ENCODE measurements at regions not wholly inside any gene's neighbourhood (a gene's known extent, or its start where the extent isn't known, plus 50 kb on each side); places are given as distances from the start of the nearest gene placed in this dataset.

DNA sequence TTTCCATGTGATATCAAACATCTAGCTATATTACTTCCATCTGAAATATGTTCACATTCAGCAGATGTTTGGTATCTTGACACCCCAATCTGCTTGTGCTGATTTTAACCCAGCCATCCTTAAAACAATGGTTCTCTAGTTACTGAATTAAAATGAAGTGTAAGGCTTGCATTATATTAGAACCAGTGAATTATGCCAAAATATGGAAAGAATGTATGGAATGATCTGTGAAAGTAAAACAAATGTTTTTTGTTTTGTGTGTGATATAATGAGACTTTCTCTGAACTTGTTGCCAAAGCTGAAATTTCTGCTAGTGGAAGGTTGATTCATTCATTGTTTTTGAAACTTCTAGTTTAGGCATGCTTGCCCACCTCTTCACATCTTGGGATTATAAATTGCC, 317.1 kb downstream of the MEX3B start:
- Histone ChIP-seq H3K27me3 (ENCODE audit: insufficient read depth) (no peaks in the 10 kb centered on the region), H3K4me1 (ENCODE audit: insufficient read depth) (no peaks in the 10 kb centered on the region), H4K20me1 (replicated peaks; ENCODE audit: insufficient read depth) (no peaks in the 10 kb centered on the region), H2AFZ (no peak overlapping the region), H3K27ac (ENCODE audit: low read depth) (no peak overlapping the region), H3K9me2 (ENCODE audit: insufficient read depth) (no peaks in the 10 kb centered on the region), H3K4me3 (no peak overlapping the region), H3F3A (replicated peaks; ENCODE audit: low read depth) (no peaks in the 10 kb centered on the region), H3K4me2 (no peak overlapping the region), H3K79me2 (replicated peaks; ENCODE audit: insufficient read depth) (peaks cover 10% of the 10 kb centered on the region), H3K36me3 (ENCODE audit: insufficient read depth) (peaks cover 14% of the 10 kb centered on the region; the same call in 1 of the 2 replicates)
- Mint-ChIP-seq H3K36me3 (ENCODE audit: low read depth) (peaks cover 53% of the 10 kb centered on the region), H3K27me3 (ENCODE audit: insufficient read depth, low read depth, poor library complexity) (peaks cover 4% of the 10 kb centered on the region), H3K4me1 (no peaks in the 10 kb centered on the region), H3K9me3 (peaks cover 57% of the 10 kb centered on the region), H3K27ac (no peak overlapping the region), H3K4me3 (no peak overlapping the region)
- no peak for TF ChIP-seq EZH2phosphoT487 (IDR thresholded peaks at IDR 0.05; ENCODE audit: unreplicated experiment)
- TF ChIP-seq JUNB (IDR thresholded peaks at IDR 0.05; ENCODE audit: unreplicated experiment), result no peak
- TF ChIP-seq, protein P1, sequence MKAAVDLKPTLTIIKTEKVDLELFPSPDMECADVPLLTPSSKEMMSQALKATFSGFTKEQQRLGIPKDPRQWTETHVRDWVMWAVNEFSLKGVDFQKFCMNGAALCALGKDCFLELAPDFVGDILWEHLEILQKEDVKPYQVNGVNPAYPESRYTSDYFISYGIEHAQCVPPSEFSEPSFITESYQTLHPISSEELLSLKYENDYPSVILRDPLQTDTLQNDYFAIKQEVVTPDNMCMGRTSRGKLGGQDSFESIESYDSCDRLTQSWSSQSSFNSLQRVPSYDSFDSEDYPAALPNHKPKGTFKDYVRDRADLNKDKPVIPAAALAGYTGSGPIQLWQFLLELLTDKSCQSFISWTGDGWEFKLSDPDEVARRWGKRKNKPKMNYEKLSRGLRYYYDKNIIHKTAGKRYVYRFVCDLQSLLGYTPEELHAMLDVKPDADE (IDR thresholded peaks at IDR 0.05), result no peak
- TF ChIP-seq ZNF331 (CRISPR knock-in tag; IDR thresholded peaks at IDR 0.05; ENCODE audit: low read depth), result no peak
- TF ChIP-seq EZH2 (IDR thresholded peaks at IDR 0.05; ENCODE audit: low read depth, unreplicated experiment), result no peak
- TF ChIP-seq, protein P2, sequence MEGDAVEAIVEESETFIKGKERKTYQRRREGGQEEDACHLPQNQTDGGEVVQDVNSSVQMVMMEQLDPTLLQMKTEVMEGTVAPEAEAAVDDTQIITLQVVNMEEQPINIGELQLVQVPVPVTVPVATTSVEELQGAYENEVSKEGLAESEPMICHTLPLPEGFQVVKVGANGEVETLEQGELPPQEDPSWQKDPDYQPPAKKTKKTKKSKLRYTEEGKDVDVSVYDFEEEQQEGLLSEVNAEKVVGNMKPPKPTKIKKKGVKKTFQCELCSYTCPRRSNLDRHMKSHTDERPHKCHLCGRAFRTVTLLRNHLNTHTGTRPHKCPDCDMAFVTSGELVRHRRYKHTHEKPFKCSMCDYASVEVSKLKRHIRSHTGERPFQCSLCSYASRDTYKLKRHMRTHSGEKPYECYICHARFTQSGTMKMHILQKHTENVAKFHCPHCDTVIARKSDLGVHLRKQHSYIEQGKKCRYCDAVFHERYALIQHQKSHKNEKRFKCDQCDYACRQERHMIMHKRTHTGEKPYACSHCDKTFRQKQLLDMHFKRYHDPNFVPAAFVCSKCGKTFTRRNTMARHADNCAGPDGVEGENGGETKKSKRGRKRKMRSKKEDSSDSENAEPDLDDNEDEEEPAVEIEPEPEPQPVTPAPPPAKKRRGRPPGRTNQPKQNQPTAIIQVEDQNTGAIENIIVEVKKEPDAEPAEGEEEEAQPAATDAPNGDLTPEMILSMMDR (conservative IDR thresholded peaks at IDR 0.05; ENCODE audit: low read depth in 2 of 2), result no peak
- no peak for TF ChIP-seq ZNF114 (CRISPR knock-in tag; IDR thresholded peaks at IDR 0.05)
- TF ChIP-seq, protein P3, sequence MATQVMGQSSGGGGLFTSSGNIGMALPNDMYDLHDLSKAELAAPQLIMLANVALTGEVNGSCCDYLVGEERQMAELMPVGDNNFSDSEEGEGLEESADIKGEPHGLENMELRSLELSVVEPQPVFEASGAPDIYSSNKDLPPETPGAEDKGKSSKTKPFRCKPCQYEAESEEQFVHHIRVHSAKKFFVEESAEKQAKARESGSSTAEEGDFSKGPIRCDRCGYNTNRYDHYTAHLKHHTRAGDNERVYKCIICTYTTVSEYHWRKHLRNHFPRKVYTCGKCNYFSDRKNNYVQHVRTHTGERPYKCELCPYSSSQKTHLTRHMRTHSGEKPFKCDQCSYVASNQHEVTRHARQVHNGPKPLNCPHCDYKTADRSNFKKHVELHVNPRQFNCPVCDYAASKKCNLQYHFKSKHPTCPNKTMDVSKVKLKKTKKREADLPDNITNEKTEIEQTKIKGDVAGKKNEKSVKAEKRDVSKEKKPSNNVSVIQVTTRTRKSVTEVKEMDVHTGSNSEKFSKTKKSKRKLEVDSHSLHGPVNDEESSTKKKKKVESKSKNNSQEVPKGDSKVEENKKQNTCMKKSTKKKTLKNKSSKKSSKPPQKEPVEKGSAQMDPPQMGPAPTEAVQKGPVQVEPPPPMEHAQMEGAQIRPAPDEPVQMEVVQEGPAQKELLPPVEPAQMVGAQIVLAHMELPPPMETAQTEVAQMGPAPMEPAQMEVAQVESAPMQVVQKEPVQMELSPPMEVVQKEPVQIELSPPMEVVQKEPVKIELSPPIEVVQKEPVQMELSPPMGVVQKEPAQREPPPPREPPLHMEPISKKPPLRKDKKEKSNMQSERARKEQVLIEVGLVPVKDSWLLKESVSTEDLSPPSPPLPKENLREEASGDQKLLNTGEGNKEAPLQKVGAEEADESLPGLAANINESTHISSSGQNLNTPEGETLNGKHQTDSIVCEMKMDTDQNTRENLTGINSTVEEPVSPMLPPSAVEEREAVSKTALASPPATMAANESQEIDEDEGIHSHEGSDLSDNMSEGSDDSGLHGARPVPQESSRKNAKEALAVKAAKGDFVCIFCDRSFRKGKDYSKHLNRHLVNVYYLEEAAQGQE (IDR thresholded peaks at IDR 0.05; ENCODE audit: unreplicated experiment), result no peak
- TF ChIP-seq, protein P4, sequence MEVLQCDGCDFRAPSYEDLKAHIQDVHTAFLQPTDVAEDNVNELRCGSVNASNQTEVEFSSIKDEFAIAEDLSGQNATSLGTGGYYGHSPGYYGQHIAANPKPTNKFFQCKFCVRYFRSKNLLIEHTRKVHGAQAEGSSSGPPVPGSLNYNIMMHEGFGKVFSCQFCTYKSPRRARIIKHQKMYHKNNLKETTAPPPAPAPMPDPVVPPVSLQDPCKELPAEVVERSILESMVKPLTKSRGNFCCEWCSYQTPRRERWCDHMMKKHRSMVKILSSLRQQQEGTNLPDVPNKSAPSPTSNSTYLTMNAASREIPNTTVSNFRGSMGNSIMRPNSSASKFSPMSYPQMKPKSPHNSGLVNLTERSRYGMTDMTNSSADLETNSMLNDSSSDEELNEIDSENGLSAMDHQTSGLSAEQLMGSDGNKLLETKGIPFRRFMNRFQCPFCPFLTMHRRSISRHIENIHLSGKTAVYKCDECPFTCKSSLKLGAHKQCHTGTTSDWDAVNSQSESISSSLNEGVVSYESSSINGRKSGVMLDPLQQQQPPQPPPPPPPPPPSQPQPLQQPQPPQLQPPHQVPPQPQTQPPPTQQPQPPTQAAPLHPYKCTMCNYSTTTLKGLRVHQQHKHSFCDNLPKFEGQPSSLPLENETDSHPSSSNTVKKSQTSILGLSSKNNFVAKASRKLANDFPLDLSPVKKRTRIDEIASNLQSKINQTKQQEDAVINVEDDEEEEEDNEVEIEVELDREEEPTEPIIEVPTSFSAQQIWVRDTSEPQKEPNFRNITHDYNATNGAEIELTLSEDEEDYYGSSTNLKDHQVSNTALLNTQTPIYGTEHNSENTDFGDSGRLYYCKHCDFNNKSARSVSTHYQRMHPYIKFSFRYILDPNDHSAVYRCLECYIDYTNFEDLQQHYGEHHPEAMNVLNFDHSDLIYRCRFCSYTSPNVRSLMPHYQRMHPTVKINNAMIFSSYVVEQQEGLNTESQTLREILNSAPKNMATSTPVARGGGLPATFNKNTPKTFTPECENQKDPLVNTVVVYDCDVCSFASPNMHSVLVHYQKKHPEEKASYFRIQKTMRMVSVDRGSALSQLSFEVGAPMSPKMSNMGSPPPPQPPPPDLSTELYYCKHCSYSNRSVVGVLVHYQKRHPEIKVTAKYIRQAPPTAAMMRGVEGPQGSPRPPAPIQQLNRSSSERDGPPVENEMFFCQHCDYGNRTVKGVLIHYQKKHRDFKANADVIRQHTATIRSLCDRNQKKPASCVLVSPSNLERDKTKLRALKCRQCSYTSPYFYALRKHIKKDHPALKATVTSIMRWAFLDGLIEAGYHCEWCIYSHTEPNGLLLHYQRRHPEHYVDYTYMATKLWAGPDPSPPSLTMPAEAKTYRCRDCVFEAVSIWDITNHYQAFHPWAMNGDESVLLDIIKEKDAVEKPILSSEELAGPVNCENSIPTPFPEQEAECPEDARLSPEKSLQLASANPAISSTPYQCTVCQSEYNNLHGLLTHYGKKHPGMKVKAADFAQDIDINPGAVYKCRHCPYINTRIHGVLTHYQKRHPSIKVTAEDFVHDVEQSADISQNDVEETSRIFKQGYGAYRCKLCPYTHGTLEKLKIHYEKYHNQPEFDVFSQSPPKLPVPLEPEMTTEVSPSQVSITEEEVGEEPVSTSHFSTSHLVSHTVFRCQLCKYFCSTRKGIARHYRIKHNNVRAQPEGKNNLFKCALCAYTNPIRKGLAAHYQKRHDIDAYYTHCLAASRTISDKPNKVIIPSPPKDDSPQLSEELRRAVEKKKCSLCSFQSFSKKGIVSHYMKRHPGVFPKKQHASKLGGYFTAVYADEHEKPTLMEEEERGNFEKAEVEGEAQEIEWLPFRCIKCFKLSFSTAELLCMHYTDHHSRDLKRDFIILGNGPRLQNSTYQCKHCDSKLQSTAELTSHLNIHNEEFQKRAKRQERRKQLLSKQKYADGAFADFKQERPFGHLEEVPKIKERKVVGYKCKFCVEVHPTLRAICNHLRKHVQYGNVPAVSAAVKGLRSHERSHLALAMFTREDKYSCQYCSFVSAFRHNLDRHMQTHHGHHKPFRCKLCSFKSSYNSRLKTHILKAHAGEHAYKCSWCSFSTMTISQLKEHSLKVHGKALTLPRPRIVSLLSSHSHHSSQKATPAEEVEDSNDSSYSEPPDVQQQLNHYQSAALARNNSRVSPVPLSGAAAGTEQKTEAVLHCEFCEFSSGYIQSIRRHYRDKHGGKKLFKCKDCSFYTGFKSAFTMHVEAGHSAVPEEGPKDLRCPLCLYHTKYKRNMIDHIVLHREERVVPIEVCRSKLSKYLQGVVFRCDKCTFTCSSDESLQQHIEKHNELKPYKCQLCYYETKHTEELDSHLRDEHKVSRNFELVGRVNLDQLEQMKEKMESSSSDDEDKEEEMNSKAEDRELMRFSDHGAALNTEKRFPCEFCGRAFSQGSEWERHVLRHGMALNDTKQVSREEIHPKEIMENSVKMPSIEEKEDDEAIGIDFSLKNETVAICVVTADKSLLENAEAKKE (CRISPR knock-in tag; IDR thresholded peaks at IDR 0.05), result no peak
- no peak for TF ChIP-seq STAT1 (IDR thresholded peaks at IDR 0.05; ENCODE audit: unreplicated experiment)
- TF ChIP-seq NANOG (IDR thresholded peaks at IDR 0.05; ENCODE audit: borderline replicate concordance), result no peak
- no peak for TF ChIP-seq POLR2AphosphoS5 (IDR thresholded peaks at IDR 0.05; ENCODE audit: low read depth)
- TF ChIP-seq CREB1 (CRISPR knock-in tag; IDR thresholded peaks at IDR 0.05; ENCODE audit: low read depth), result no peak
- ATAC-seq, result no peak
- no peak for DNase-seq (ENCODE audit: low spot score)

Data from GM23338 (cell line).